GM12878 (cell line): ENCODE measurements at regions not wholly inside any gene's neighbourhood (a gene's known extent, or its start where the extent isn't known, plus 50 kb on each side); places are given as distances from the start of the nearest gene placed in this dataset.

ENCODE experiments used
- ATAC-seq: fragments of 200-7000 bp; cut with Tn5 transposase; 3 replicates; pipeline ENCODE4 v1.9.1; 2020; ENCODE audit warnings: mild to moderate bottlenecking, moderate library complexity
- BruUV-seq: library from RNA; stranded (reverse); fragments of 400-500 nt; replicated peaks from 2 replicates; lab custom pipeline; 2021; lab: Mats Ljungman, UMichigan
- CTCF ChIA-PET: fragments of 300-600 bp; sonication (Branson Sonifier 250); formaldehyde crosslinking; extraction: SDS; loops from one replicate; lab custom pipeline; 2021; ENCODE audit warnings: inconsistent platforms; lab: Yijun Ruan, JAX
- POLR2A ChIA-PET: fragments of 350-600 bp; formaldehyde crosslinking; extraction: SDS; loops from one replicate; lab custom pipeline; 2021; ENCODE audit warnings: inconsistent platforms; lab: Charles Lee
- RAD21 ChIA-PET: fragments of 300-600 bp; sonication (Branson Sonifier 250); formaldehyde crosslinking; loops from one replicate; lab custom pipeline; 2023; ENCODE audit warnings: antibody characterized with exemption; ENCODE audit not compliant: unreplicated experiment; lab: Charles Lee
- SMC1A ChIA-PET: fragments of 300-600 bp; sonication (Branson Sonifier 250); formaldehyde crosslinking; loops from one replicate; lab custom pipeline; 2023; ENCODE audit not compliant: unreplicated experiment, uncharacterized antibody; lab: Charles Lee
- DNase-seq: peaks from one replicate; pipeline ENCODE4 v3.0.0-alpha.2; 2011; ENCODE audit warnings: low read depth, low spot score
- FAIRE-seq: peaks from 3 replicates; lab custom pipeline; 2011; peaks lifted over from hg19 to GRCh38; lab: Jason Lieb, UNC
- H2AFZ ChIP-seq: 2 replicates; pipeline ENCODE4 v1.6.0; 2011; ENCODE audit warnings: low read depth, low read length, control low read depth; ENCODE audit not compliant: control insufficient read depth
- H3K27ac ChIP-seq: 2 replicates; pipeline ENCODE4 v1.5.1; 2011; ENCODE audit warnings: control low read depth; ENCODE audit not compliant: control insufficient read depth, insufficient read depth
- H3K27me3 ChIP-seq, 2 experiments: replicated peaks in 1 of 2; 2 replicates each; pipeline versions ENCODE4 v1.6.0 to v1.6.1; 2011; ENCODE audit warnings: low read length in 1 of 2; ENCODE audit not compliant: control insufficient read depth in 2 of 2, insufficient read depth in 2 of 2
- H3K36me3 ChIP-seq, 2 experiments: 2 replicates each; pipeline ENCODE4 v1.5.1; 2011; ENCODE audit warnings: low read length in 1 of 2; ENCODE audit not compliant: control insufficient read depth in 2 of 2, insufficient read depth in 2 of 2
- H3K4me1 ChIP-seq: 2 replicates; pipeline ENCODE4 v1.6.1; 2011; ENCODE audit warnings: mild to moderate bottlenecking, low read length, moderate library complexity, mixed read lengths; ENCODE audit not compliant: control insufficient read depth, insufficient read depth
- H3K4me2 ChIP-seq: 2 replicates; pipeline ENCODE4 v1.6.0; 2011; ENCODE audit warnings: control low read depth; ENCODE audit not compliant: control insufficient read depth, insufficient read depth
- H3K4me3 ChIP-seq: fragments of 200-600 bp; sonication (generic); 2 replicates; pipeline ENCODE4 v1.5.1; 2016
- H3K79me2 ChIP-seq: 2 replicates; pipeline ENCODE4 v1.6.0; 2011; ENCODE audit warnings: low read length; ENCODE audit not compliant: control insufficient read depth, insufficient read depth
- H3K9ac ChIP-seq: 2 replicates; pipeline ENCODE4 v1.8.0; 2011; ENCODE audit warnings: low read length, control low read depth, mixed read lengths; ENCODE audit not compliant: control insufficient read depth, insufficient read depth
- H3K9me3 ChIP-seq: replicated peaks from 3 replicates; pipeline ENCODE4 v1.5.1; 2011; ENCODE audit warnings: mild to moderate bottlenecking, low read length; ENCODE audit not compliant: control insufficient read depth, insufficient read depth
- H4K20me1 ChIP-seq: 2 replicates; pipeline ENCODE4 v1.6.0; 2011; ENCODE audit not compliant: control insufficient read depth, insufficient read depth
- CHD4 ChIP-seq: fragments of 200-600 bp; sonication (generic); IDR thresholded peaks from 2 replicates; pipeline ENCODE4 v1.6.1; 2016; ENCODE audit warnings: mild to moderate bottlenecking
- ETV6 ChIP-seq, 2 experiments: fragments of 450-650 bp in 1 of 2; IDR thresholded peaks in 1 of 2; conservative IDR thresholded peaks in 1 of 2; 2 replicates each; pipeline ENCODE4 v1.6.1; 2014; ENCODE audit warnings: antibody characterized with exemption in 1 of 2, borderline replicate concordance in 1 of 2, low read depth in 1 of 2, mild to moderate bottlenecking in 1 of 2, moderate library complexity in 1 of 2
- HDGF ChIP-seq: fragments of 450-650 bp; IDR thresholded peaks from 2 replicates; pipeline ENCODE4 v1.6.1; 2016; ENCODE audit warnings: antibody characterized with exemption
- IKZF2 ChIP-seq, 2 experiments: fragments of 450-650 bp; IDR thresholded peaks; 2 replicates each; pipeline ENCODE4 v1.6.1; 2017; ENCODE audit warnings: mild to moderate bottlenecking in 2 of 2, moderate library complexity in 2 of 2
- NFIC ChIP-seq: IDR thresholded peaks from 2 replicates; pipeline ENCODE4 v1.6.1; 2012; ENCODE audit warnings: low read depth, mild to moderate bottlenecking, inconsistent platforms, low read length, moderate library complexity
- NFXL1 ChIP-seq: fragments of 450-650 bp; IDR thresholded peaks from 2 replicates; pipeline ENCODE4 v1.6.1; 2017; ENCODE audit warnings: antibody characterized with exemption, mild to moderate bottlenecking, borderline replicate concordance
- RUNX3 ChIP-seq: IDR thresholded peaks from 2 replicates; pipeline ENCODE4 v1.6.1; 2012; ENCODE audit warnings: low read length, inconsistent platforms
- SIX5 ChIP-seq: IDR thresholded peaks from 2 replicates; pipeline ENCODE4 v1.6.1; 2011; ENCODE audit warnings: mild to moderate bottlenecking, low read depth, low read length, moderate library complexity; ENCODE audit not compliant: severe bottlenecking
- ZNF24 ChIP-seq: fragments of 450-650 bp; IDR thresholded peaks from 2 replicates; pipeline ENCODE4 v1.6.1; 2017; ENCODE audit warnings: antibody characterized with exemption, mild to moderate bottlenecking
- ZNF384 ChIP-seq: IDR thresholded peaks from 2 replicates; pipeline ENCODE4 v1.6.1; 2012; ENCODE audit warnings: low read depth, mild to moderate bottlenecking, low read length, improper control_type of control experiment, borderline replicate concordance
- ZNF622 ChIP-seq: fragments of 450-650 bp; IDR thresholded peaks from 2 replicates; pipeline ENCODE4 v1.6.1; 2017; ENCODE audit warnings: mild to moderate bottlenecking, inconsistent platforms
- ZSCAN29 ChIP-seq: fragments of 450-650 bp; IDR thresholded peaks from 2 replicates; pipeline ENCODE4 v1.6.1; 2017; ENCODE audit warnings: mild to moderate bottlenecking, moderate library complexity
- WGBS: methylation state at CpG from one replicate; pipeline ENCODE4 v1.1.6; 2016; ENCODE audit warnings: low lambda C conversion rate; ENCODE audit not compliant: insufficient replicate concordance, insufficient coverage; ENCODE audit errors: missing lambda C conversion rate; 5-methylcytosine and 5-hydroxymethylcytosine counted together
- in situ Hi-C: fragments of 300-500 bp; cut with MboI; formaldehyde crosslinking; loops from 9 replicates; pipeline ENCODE4 v1.14.3; 2018; ENCODE audit warnings: mixed read lengths
- intact Hi-C: fragments of 100-400 bp; cut with micrococcal nuclease; formaldehyde crosslinking; loops from one replicate; pipeline ENCODE4 v1.14.2; 2022; ENCODE audit not compliant: unreplicated experiment
- TF ChIP-seq, protein P1 (sequence below): fragments of 450-650 bp; IDR thresholded peaks from 2 replicates; pipeline ENCODE4 v1.6.1; 2017; ENCODE audit warnings: mild to moderate bottlenecking, moderate library complexity
- TF ChIP-seq, protein P2 (sequence below): fragments of 450-650 bp; IDR thresholded peaks from 2 replicates; pipeline ENCODE4 v1.6.1; 2014; ENCODE audit warnings: mild to moderate bottlenecking

DNA sequence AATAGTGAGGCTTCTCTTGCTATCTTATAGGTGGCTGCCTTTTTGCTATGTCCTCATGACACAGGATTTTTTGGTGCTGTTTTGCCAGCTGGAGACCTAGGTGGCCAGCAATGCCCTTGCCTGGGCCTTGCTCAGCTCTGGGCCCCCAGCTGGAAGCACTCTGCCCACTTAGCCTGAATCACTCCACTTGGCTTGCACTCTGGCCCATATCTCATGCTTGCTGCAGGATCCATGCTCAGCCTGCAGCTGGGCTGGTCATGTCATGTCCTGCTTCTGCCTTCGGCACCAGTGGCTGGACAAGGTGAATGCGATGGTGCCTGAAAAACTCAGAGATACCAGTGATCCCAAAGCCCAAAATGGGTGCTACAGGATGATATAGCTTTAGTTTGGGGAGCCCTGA is 818.6 kb upstream of the FAT3 start:
- no peak for TF ChIP-seq ZNF622
- no peak for TF ChIP-seq IKZF2 (IDR thresholded peaks at IDR 0.05)
- no peak for TF ChIP-seq CHD4
- no peak for TF ChIP-seq HDGF
- no peak for TF ChIP-seq ETV6 (conservative IDR thresholded peaks at IDR 0.05 in 1 of 2, IDR thresholded peaks at IDR 0.05 in 1 of 2; ENCODE audit: borderline replicate concordance in 1 of 2, low read depth in 1 of 2)
- no peak for TF ChIP-seq ZNF384
- TF ChIP-seq ZSCAN29, result no peak
- no peak overlapping the region for H3K27ac ChIP-seq
- ChIA-PET CTCF (no interaction called here), POLR2A (no interaction called here), SMC1A (interaction anchor here (0.6 to 1.0 kb wide), 2 partner anchors 9 to 1448 kb away, joined by 3 to 4 read pairs; no protein-coding TSS in a partner anchor), RAD21 (no interaction called here)
- no peaks in the 10 kb centered on the region for H4K20me1 ChIP-seq
- intact Hi-C loops, result no loop called here
- no peaks in the 10 kb centered on the region for H3K36me3 ChIP-seq
- 10% methylated on average over 2 of the region's 2 CpGs for WGBS
- in situ Hi-C loops, result no loop called here
- DNase-seq (no peak), ATAC-seq (no peak), FAIRE-seq (no peak)
- no peak overlapping the region for H3K4me3 ChIP-seq
- H3K9ac ChIP-seq, result no peak overlapping the region
- H3K4me2 ChIP-seq, result no peak overlapping the region
- no peak overlapping the region for H2AFZ ChIP-seq
- no peaks in the 10 kb centered on the region for H3K27me3 ChIP-seq
- no peaks in the 10 kb centered on the region for H3K9me3 ChIP-seq
- H3K79me2 ChIP-seq, result no peaks in the 10 kb centered on the region
- no TSS peak for BruUV-seq
- no peaks in the 10 kb centered on the region for H3K4me1 ChIP-seq

DNA sequence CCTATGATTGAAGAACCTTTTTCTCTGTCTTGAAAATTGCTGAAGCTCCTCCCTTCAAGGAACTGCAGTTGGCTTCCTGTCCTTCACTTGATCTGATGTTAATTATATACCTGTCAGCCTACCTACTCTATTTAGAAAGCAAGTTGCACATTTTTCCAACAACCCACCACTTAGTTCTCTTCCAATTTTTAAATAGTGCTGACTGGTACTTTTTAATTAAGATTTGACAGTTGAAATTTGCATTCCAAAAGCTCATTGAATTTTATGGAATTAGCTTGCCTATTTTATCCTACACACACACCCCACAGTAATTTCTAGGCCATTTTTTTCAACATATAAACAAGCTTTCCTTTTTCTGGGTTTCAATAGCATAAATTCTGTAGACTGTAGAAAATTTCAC is 820.3 kb upstream of the FAT3 start:
- H2AFZ ChIP-seq, result no peak overlapping the region
- ChIA-PET POLR2A (no interaction called here), RAD21 (no interaction called here), SMC1A (interaction anchor here (1.0 kb wide), 1 partner anchor 35 kb away, joined by 3 read pairs; no protein-coding TSS in a partner anchor), CTCF (no interaction called here)
- no peaks in the 10 kb centered on the region for H3K9me3 ChIP-seq
- H4K20me1 ChIP-seq, result no peaks in the 10 kb centered on the region
- H3K4me3 ChIP-seq, result no peak overlapping the region
- no peaks in the 10 kb centered on the region for H3K79me2 ChIP-seq
- H3K27me3 ChIP-seq, result no peaks in the 10 kb centered on the region
- H3K27ac ChIP-seq, result no peak overlapping the region
- in situ Hi-C loops (no loop called here), intact Hi-C loops (no loop called here)
- H3K4me1 ChIP-seq, result no peaks in the 10 kb centered on the region
- H3K36me3 ChIP-seq, result no peaks in the 10 kb centered on the region
- H3K4me2 ChIP-seq, result no peak overlapping the region
- BruUV-seq, result no TSS peak
- no peak for FAIRE-seq
- no peak for DNase-seq
- ATAC-seq, result no peak
- no peak overlapping the region for H3K9ac ChIP-seq
- TF ChIP-seq ZNF24, result no peak
- no peak for TF ChIP-seq CHD4
- TF ChIP-seq RUNX3, result no peak
- TF ChIP-seq, protein P1, sequence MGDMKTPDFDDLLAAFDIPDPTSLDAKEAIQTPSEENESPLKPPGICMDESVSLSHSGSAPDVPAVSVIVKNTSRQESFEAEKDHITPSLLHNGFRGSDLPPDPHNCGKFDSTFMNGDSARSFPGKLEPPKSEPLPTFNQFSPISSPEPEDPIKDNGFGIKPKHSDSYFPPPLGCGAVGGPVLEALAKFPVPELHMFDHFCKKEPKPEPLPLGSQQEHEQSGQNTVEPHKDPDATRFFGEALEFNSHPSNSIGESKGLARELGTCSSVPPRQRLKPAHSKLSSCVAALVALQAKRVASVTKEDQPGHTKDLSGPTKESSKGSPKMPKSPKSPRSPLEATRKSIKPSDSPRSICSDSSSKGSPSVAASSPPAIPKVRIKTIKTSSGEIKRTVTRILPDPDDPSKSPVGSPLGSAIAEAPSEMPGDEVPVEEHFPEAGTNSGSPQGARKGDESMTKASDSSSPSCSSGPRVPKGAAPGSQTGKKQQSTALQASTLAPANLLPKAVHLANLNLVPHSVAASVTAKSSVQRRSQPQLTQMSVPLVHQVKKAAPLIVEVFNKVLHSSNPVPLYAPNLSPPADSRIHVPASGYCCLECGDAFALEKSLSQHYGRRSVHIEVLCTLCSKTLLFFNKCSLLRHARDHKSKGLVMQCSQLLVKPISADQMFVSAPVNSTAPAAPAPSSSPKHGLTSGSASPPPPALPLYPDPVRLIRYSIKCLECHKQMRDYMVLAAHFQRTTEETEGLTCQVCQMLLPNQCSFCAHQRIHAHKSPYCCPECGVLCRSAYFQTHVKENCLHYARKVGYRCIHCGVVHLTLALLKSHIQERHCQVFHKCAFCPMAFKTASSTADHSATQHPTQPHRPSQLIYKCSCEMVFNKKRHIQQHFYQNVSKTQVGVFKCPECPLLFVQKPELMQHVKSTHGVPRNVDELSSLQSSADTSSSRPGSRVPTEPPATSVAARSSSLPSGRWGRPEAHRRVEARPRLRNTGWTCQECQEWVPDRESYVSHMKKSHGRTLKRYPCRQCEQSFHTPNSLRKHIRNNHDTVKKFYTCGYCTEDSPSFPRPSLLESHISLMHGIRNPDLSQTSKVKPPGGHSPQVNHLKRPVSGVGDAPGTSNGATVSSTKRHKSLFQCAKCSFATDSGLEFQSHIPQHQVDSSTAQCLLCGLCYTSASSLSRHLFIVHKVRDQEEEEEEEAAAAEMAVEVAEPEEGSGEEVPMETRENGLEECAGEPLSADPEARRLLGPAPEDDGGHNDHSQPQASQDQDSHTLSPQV, result no peak
- no peak for TF ChIP-seq NFIC
- no peak for TF ChIP-seq SIX5
- TF ChIP-seq, protein P2, sequence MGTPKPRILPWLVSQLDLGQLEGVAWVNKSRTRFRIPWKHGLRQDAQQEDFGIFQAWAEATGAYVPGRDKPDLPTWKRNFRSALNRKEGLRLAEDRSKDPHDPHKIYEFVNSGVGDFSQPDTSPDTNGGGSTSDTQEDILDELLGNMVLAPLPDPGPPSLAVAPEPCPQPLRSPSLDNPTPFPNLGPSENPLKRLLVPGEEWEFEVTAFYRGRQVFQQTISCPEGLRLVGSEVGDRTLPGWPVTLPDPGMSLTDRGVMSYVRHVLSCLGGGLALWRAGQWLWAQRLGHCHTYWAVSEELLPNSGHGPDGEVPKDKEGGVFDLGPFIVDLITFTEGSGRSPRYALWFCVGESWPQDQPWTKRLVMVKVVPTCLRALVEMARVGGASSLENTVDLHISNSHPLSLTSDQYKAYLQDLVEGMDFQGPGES, result no peak
- TF ChIP-seq NFXL1, result no peak
